22Rv1 (cell line): ENCODE measurements at regions not wholly inside any gene's neighbourhood (a gene's known extent, or its start where the extent isn't known, plus 50 kb on each side); places are given as distances from the start of the nearest gene placed in this dataset.

Experiments used
- CTCF ChIP-seq: fragments of 450-650 bp; IDR thresholded peaks from 2 replicates; pipeline ENCODE4 v1.5.1; 2017; ENCODE audit warnings: mild to moderate bottlenecking
- ZFX ChIP-seq: fragments of 450-650 bp; IDR thresholded peaks from 2 replicates; pipeline ENCODE4 v1.6.1; 2017; ENCODE audit warnings: antibody characterized with exemption, borderline replicate concordance

GRCh38 chr2:187917535-187917934, 363.3 kb upstream of the TFPI start:
- TF ChIP-seq CTCF (no peak), ZFX (no peak)
